ENCODE measurements at regions not wholly inside any gene's neighbourhood (a gene's known extent, or its start where the extent isn't known, plus 50 kb on each side); places are given as distances from the start of the nearest gene placed in this dataset.

- no peak for DNase-seq (ENCODE audit: low read depth, low spot score)
Observed at GRCh38 chr15:31151301-31152233, 50.0 kb upstream of the TRPM1 start.

DNA sequence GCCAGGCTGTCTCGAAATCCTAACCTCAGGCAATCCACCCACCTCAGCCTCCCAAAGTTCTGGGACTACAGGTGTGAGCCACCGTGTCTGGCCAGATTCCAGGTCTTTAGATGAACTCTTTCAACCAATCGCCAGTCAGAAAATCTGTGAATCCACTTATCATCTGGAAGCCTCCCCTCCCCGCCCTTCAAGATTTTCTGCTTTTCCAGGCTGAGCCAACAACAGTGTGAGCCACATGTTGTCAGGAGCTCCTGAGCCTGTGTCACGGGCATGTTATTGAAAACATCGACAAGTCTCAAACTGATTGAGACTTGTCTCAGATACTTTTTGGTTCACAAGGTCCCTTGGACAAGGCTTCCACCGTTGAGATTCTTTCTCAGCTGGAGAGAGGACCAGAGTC, 52.0 kb upstream of the TRPM1 start:
- no peak for DNase-seq (ENCODE audit: low read depth, low spot score)

GRCh38 chr15:31155151-31155550, 53.6 kb upstream of the TRPM1 start:
- no peak for DNase-seq (ENCODE audit: low read depth, low spot score)

DNA sequence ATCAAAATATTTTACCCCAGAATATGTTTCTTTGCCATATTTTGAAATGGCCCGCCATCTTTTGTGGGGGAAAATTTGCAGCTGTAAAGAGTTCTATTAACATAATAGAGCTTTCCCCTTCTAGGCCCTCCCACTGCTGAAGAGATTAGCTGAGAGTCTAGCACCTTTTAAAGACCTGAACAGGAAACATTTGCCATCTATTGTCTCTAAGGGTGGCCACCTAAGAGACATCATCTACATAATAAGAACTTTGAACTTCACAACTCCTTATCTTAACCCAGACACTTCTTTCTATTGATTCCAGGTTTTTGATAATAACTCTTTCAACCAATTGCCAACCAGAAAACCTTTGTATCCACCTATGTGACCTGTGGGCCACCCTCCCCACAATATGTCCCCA, 54.7 kb upstream of the TRPM1 start:
- DNase-seq (ENCODE audit: low read depth, low spot score): no peak

GRCh38 chr15:31156808-31157207, 55.3 kb upstream of the TRPM1 start:
- DNase-seq (ENCODE audit: low read depth, low spot score): no peak

DNA sequence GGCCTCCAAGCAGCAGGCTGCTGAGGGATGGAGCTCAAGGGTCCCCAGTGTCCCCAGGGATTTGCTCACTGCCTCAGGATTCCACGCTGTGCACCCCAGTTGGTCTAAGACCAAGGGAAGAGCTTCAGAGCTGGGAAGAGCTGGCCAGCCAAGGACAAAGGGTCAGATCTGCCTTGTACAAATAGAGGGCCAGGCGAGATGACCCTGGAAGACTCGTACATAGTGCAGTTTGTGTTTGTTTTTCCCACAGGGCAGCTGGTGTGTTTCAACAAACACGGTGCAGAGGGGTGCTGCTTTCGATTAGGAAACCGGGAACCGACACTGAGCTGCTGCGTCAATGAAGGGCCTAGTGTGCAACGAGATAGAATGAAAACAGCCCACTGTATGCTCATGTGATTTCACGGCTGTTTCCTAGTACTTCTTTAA, 56.1 kb upstream of the TRPM1 start:
- DNase-seq (ENCODE audit: low read depth, low spot score): no peak

GRCh38 chr15:31158858-31159569, 57.5 kb upstream of the TRPM1 start:
- DNase-seq (ENCODE audit: low read depth, low spot score): no peak

GRCh38 chr15:31159837-31160236, 58.3 kb upstream of the TRPM1 start:
- DNase-seq (ENCODE audit: low read depth, low spot score): no peak

DNA sequence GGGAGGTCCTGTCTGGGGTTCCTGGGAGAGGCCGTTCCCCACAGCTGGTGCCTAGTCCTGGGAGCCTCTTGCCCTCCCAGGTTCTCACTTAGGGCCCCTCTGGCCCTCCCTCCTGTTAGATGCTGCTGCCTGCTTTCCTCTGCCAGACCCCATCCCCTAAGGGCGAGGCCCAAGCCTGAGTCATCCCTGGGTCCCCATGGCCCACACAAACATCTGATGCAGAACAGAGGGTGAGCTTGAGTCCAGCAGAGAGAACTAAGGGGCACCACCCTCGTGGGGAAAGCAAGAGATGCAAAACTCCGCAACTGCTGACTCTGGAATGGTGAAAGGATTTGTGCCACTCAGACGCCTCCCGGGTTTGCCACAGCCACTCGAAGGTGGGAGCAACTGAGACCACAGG, 58.8 kb upstream of the TRPM1 start:
- DNase-seq (ENCODE audit: low read depth, low spot score): no peak

- no peak for DNase-seq (ENCODE audit: low read depth, low spot score)
Observed at GRCh38 chr15:31160740-31161495, 59.4 kb upstream of the TRPM1 start.

DNA sequence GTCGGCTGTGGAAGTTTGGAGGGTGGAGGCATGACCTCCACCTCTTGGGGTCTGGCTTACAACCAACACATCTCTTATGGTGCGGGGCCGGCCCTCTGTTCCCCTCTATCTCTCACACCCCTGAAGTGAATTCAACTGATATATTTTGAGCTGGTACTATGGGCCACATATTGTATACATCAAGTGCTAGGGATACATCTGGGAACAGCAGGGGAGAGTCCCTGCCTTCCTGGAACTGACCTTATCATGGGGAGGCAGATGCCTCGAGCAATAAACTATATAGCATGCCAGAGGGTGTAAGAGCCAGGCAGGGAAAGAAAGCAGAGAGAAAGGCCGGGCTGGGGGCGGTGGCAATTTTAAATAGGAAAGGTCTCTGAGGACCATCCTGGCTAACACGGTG, 60.4 kb upstream of the TRPM1 start:
- DNase-seq (ENCODE audit: low read depth, low spot score): no peak

DNA sequence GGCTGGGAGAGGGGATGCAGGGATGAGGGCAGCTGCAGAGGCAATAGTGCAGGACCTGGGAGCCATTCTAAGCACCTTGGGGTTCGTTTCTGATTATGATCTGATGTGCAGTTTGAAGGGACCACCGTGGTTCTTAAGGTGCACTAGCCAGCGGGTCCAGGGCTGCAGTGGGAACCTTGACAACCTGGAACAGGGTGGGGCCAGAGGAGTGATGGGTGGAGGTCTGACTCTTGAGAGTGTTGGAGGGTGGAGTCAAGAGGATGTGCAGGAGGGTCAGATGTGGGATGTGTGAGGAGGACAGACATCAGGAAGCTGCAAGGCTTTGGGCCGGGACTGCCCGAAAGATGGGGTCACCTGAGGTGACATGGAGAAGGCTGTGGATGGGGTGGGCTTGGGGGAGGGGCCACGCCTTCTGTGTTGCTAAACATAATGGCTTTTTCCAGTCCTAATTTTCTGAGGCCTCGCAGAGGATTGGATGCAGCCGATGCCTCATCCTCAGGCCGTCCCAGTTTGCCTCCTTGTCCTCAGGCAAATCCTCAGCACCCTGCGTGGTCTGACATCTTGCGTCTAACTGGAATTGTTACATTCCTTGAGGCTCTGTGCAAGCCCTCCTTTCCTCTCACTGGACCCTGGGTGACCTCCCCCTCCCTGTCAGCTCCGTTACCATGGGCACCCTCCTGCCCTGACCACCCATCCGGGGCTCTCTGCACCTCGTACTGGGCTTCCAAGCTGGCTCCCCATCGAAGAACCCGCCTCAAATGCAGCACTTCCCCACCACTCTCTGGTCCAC, 61.4 kb upstream of the TRPM1 start:
- DNase-seq (ENCODE audit: low read depth, low spot score): no peak

- DNase-seq (ENCODE audit: low read depth, low spot score): no peak
Observed at GRCh38 chr15:31163769-31164572, 62.4 kb upstream of the TRPM1 start.

DNA sequence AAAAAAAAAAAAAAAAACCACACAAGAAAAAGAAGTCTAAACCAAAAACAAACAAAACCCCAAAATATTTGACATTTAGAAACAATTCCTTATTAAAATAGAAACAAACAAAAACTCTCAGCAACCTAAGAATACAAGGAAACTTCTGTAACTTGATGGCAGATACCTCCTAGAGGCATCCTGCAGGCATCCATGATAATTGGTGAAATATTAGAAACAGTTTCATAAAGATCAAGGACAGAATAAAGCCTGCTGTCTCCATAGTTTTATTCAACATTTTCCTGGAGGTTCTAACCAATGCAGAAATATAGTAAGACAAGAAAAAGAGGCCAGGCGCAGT, 63.0 kb upstream of the TRPM1 start:
- no peak for DNase-seq (ENCODE audit: low read depth, low spot score)

GRCh38 chr15:31169558-31169957, 68.0 kb upstream of the TRPM1 start:
- DNase-seq (ENCODE audit: low read depth, low spot score): no peak

GRCh38 chr15:31171731-31172130, 70.2 kb upstream of the TRPM1 start:
- no peak for DNase-seq (ENCODE audit: low read depth, low spot score)

DNA sequence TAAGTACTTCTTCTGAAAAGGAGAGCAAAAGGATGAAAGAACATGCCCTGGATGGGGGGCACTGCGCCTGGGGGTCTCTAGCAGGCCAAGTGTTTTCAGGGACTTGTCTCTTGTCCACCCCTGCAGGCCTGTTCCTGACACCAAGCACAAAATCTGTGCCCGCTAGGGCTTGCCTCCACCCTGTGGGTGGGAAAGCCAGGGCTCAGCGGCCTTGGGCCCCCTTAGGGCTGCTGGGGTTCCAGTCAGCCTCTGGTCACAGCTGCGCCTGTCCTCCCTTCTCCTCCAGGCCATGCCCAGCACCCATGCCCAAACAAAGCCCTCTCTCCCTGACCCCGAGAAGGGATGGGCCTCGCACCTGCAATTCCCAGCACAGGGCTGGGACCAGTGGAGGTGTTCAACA, 71.1 kb upstream of the TRPM1 start:
- no peak for DNase-seq (ENCODE audit: low read depth, low spot score)

DNA sequence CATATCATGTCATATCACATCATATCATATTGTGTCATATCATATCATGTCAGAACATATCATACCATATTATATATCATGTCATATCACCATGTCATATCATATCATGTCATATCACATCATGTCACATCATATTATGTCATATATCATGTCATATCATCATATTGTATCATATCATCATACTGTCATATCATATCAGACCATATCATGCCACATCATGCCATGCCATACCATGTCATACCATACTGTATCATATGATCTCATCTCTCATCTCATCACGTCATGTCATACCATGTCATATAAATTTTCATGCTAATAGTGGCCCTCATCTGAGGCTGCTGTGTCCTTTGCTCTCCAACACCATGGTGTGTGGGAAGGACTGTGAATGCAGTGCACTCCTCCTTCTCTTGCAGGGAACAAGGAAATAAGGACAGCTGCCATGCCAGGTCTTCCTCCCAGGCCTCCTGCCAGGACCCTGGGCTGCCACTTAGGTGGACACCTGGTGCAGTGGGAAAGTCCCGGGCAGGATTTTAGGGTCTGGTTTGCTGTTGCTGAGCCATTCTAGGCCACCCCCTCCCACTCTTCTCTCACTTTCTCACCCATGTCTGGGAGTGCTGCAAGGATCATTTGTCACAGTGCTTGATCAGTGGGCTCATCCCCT, 72.4 kb upstream of the TRPM1 start:
- no peak for DNase-seq (ENCODE audit: low read depth, low spot score)

DNA sequence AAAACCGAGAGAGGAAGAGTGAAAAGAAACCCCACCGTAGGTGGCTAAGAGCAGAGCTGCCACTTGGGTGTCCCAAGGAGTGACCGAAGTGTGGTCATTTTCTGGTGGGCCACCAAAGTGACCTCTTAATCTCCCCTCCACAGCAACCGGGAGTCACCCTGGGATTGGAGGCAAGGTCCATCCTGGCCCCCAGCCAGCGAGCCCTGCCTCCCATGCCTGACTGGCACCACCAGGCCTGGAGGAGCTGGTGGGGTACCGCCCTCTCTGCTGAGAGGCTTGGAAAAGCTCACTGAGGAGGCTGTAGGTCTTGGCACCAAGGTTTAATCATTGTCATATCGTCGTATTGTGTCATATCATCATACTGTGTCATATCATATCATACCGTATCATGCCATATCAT, 74.0 kb upstream of the TRPM1 start:
- no peak for DNase-seq (ENCODE audit: low read depth, low spot score)

DNA sequence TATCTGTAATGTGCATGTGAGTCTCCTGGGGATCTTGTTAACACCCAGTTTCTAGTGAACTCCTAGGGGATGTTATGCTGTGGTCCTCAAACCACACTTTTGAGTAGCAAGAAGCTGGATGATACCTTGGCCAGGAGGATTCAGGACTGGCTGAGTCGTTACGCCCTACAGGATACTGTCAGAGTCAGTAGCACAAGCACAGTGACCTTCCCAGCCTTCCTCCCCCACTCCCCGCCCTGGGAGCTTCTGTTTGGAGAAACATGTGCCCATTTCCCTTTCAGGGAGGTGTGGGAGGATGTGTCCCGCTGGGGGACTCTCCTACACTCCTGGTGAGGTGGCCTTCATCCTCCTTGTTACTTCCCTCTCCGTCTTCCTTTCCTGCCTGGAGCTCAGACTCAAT, 76.4 kb upstream of the TRPM1 start:
- no peak for DNase-seq (ENCODE audit: low read depth, low spot score)
